H9 (cell line): ENCODE measurements at regions not wholly inside any gene's neighbourhood (a gene's known extent, or its start where the extent isn't known, plus 50 kb on each side); places are given as distances from the start of the nearest gene placed in this dataset.

Experiments used
- DNase-seq: peaks from one replicate; pipeline ENCODE4 v3.0.0-alpha.2; 2017
- H2AFZ ChIP-seq: one replicate; pipeline ENCODE4 v1.6.1; 2013; ENCODE audit warnings: mild to moderate bottlenecking, low read length, control low read depth, moderate library complexity
- H2AK5ac ChIP-seq: 2 replicates; pipeline ENCODE4 v1.6.1; 2013; ENCODE audit warnings: low read length, control low read depth, mixed read lengths; ENCODE audit not compliant: insufficient read length
- H2BK120ac ChIP-seq: one replicate; pipeline ENCODE4 v1.6.1; 2013; ENCODE audit warnings: low read depth, mild to moderate bottlenecking, low read length, control low read depth, inconsistent platforms; ENCODE audit not compliant: poor library complexity, severe bottlenecking
- H2BK12ac ChIP-seq: 2 replicates; pipeline ENCODE4 v1.6.1; 2013; ENCODE audit warnings: low read length, control low read depth, mixed read lengths, low read depth; ENCODE audit not compliant: insufficient read length
- H2BK15ac ChIP-seq: 2 replicates; pipeline ENCODE4 v1.6.1; 2013; ENCODE audit warnings: low read depth, low read length, control low read depth
- H2BK20ac ChIP-seq: one replicate; pipeline ENCODE4 v1.6.1; 2013; ENCODE audit warnings: low read depth, mild to moderate bottlenecking, low read length, control low read depth, inconsistent platforms; ENCODE audit not compliant: poor library complexity, severe bottlenecking
- H2BK5ac ChIP-seq: 2 replicates; pipeline ENCODE4 v1.6.1; 2013; ENCODE audit warnings: low read length, control low read depth, mixed read lengths; ENCODE audit not compliant: insufficient read length
- H3K14ac ChIP-seq: 2 replicates; pipeline ENCODE4 v1.6.1; 2013; ENCODE audit warnings: low read length, control low read depth; ENCODE audit not compliant: insufficient read depth
- H3K18ac ChIP-seq: 2 replicates; pipeline ENCODE4 v1.6.1; 2013; ENCODE audit warnings: low read depth, mild to moderate bottlenecking, mixed read lengths, low read length, control low read depth; ENCODE audit not compliant: insufficient read length
- H3K23ac ChIP-seq: 2 replicates; pipeline ENCODE4 v1.6.1; 2013; ENCODE audit warnings: low read length, control low read depth, mixed read lengths, low read depth; ENCODE audit not compliant: insufficient read length
- H3K23me2 ChIP-seq: 2 replicates; pipeline ENCODE4 v1.6.1; 2013; ENCODE audit warnings: low read depth, mild to moderate bottlenecking, mixed read lengths, low read length, control low read depth; ENCODE audit not compliant: insufficient read length, poor library complexity, severe bottlenecking
- H3K27ac ChIP-seq: 2 replicates; pipeline ENCODE4 v1.5.1; 2013; ENCODE audit warnings: low read length, control low read depth, mixed read lengths, low read depth; ENCODE audit not compliant: insufficient read length
- H3K27me3 ChIP-seq: 2 replicates; pipeline ENCODE4 v1.6.1; 2013; ENCODE audit warnings: low read length, control low read depth, inconsistent platforms; ENCODE audit not compliant: insufficient read depth
- H3K4ac ChIP-seq: 2 replicates; pipeline ENCODE4 v1.6.1; 2013; ENCODE audit warnings: low read depth, mild to moderate bottlenecking, control low read depth, inconsistent platforms, low read length, moderate library complexity
- H3K4me1 ChIP-seq: 2 replicates; pipeline ENCODE4 v1.6.1; 2013; ENCODE audit warnings: low read length, control low read depth, inconsistent platforms; ENCODE audit not compliant: insufficient read depth
- H3K4me2 ChIP-seq: 2 replicates; pipeline ENCODE4 v1.6.1; 2013; ENCODE audit warnings: low read length, control low read depth, mixed read lengths; ENCODE audit not compliant: insufficient read length, insufficient read depth
- H3K56ac ChIP-seq: 2 replicates; pipeline ENCODE4 v1.6.1; 2013; ENCODE audit warnings: low read depth, mild to moderate bottlenecking, mixed read lengths, low read length, control low read depth; ENCODE audit not compliant: insufficient read length
- H3K79me1 ChIP-seq: 2 replicates; pipeline ENCODE4 v1.6.1; 2013; ENCODE audit warnings: low read depth, mild to moderate bottlenecking, moderate library complexity, low read length, control low read depth, inconsistent platforms; ENCODE audit not compliant: insufficient read depth, poor library complexity, severe bottlenecking
- H3K79me2 ChIP-seq: 2 replicates; pipeline ENCODE4 v1.6.1; 2013; ENCODE audit warnings: low read length, control low read depth, inconsistent platforms; ENCODE audit not compliant: insufficient read depth
- H3K9ac ChIP-seq: 2 replicates; pipeline ENCODE4 v1.6.1; 2013; ENCODE audit warnings: low read length, control low read depth, mixed read lengths; ENCODE audit not compliant: insufficient read length; ENCODE audit errors: extremely low read depth
- H3K9me3 ChIP-seq: one replicate; pipeline ENCODE4 v1.6.1; 2013; ENCODE audit warnings: low read depth, low read length, inconsistent platforms; ENCODE audit not compliant: control insufficient read depth
- H3T11ph ChIP-seq: one replicate; pipeline ENCODE4 v1.6.1; 2013; ENCODE audit warnings: mild to moderate bottlenecking, low read length, control low read depth, inconsistent platforms
- H4K20me1 ChIP-seq: one replicate; pipeline ENCODE4 v1.6.1; 2013; ENCODE audit not compliant: control insufficient read depth, insufficient read length, insufficient read depth
- H4K5ac ChIP-seq: 2 replicates; pipeline ENCODE4 v1.6.1; 2013; ENCODE audit warnings: low read depth, mild to moderate bottlenecking, mixed read lengths, low read length, control low read depth; ENCODE audit not compliant: insufficient read length
- H4K8ac ChIP-seq: replicated peaks from 2 replicates; pipeline ENCODE4 v1.6.1; 2013; ENCODE audit warnings: low read length, control low read depth, mixed read lengths, low read depth; ENCODE audit not compliant: insufficient read length
- H4K91ac ChIP-seq: 2 replicates; pipeline ENCODE4 v1.6.1; 2013; ENCODE audit warnings: low read depth, mild to moderate bottlenecking, moderate library complexity, mixed read lengths, low read length, control low read depth; ENCODE audit not compliant: insufficient read length
- H3K27ac Mint-ChIP-seq, 3 experiments: 2 replicates in 2 of 3; 3 replicates in 1 of 3; pipeline ENCODE4 v1.8.0; 2020 to 2021; ENCODE audit warnings: mixed read lengths in 3 of 3, mild to moderate bottlenecking in 1 of 3, moderate library complexity in 1 of 3
- H3K27me3 Mint-ChIP-seq: 2 replicates; pipeline ENCODE4 v1.8.0; 2021; ENCODE audit warnings: low read depth, mild to moderate bottlenecking, moderate library complexity, mixed read lengths
- H3K36me3 Mint-ChIP-seq, 3 experiments: 2 replicates in 2 of 3; 3 replicates in 1 of 3; pipeline ENCODE4 v1.8.0; 2020 to 2021; ENCODE audit warnings: low read depth in 3 of 3, mixed read lengths in 3 of 3; ENCODE audit not compliant: insufficient read depth in 1 of 3
- H3K4me1 Mint-ChIP-seq, 2 experiments: 2 replicates each; pipeline ENCODE4 v1.8.0; 2020; ENCODE audit warnings: mixed read lengths in 2 of 2
- H3K4me3 Mint-ChIP-seq, 2 experiments: 2 replicates in 1 of 2; 3 replicates in 1 of 2; pipeline ENCODE4 v1.8.0; 2020 to 2021; ENCODE audit warnings: mild to moderate bottlenecking in 2 of 2, mixed read lengths in 2 of 2, moderate library complexity in 1 of 2
- H3K9me3 Mint-ChIP-seq, 2 experiments: 2 replicates in 1 of 2; 3 replicates in 1 of 2; pipeline ENCODE4 v1.8.0; 2020; ENCODE audit warnings: mild to moderate bottlenecking in 2 of 2, mixed read lengths in 2 of 2, moderate library complexity in 1 of 2
- WGBS: extraction: QIAGEN DNeasy Blood & Tissue Kit; methylation state at CpG from one replicate; pipeline ENCODE4 v1.1.7; 2013; ENCODE audit warnings: missing lambda C conversion rate, low lambda C conversion rate, mixed read lengths; ENCODE audit not compliant: insufficient read length; ENCODE audit errors: extremely low coverage; 5-methylcytosine and 5-hydroxymethylcytosine counted together
- TF ChIP-seq, protein P1 (sequence below): fragments of 200-600 bp; sonication (generic); conservative IDR thresholded peaks from 3 replicates; pipeline ENCODE4 v1.8.0; 2021; ENCODE audit warnings: antibody characterized with exemption, mild to moderate bottlenecking

DNA sequence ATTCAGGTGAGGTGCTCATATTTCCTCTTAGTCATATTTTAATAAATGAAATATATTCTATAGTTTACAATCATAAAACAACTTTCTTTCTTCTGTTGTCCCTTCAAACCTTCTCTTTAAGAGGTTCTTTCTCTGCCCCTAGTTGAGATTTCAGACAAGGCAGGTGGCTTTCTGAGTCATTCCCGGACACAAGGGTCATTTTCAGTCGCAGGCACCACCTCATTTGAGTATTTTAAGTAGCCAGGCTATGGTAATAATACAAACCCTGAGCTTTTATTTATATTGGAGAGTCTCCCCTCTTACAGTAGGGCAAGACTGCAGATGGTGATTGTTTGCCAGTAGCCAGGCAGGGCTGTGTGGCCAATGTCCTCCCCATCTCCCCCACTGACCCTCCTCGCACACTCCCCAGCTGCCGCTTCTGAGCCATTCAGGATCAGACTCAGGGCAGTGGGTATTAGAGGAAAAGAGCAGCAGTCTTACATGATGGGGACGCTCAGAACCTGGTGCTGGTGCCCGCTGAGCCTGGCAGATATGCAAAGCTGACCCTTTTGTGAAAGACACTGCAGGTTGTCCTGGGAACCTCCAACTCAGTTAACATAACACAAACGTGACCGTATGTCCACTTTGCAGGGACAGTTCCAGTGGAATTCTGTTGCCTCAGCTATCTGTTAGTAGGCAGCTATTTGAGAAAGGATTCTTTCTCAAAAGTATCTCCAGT lies 101.1 kb upstream of the BCL2L14 start:
- no peak overlapping the region for H3K14ac ChIP-seq
- Mint-ChIP-seq H3K9me3 (peaks cover 1 to 4% of the 10 kb centered on the region in 2 experiments; a peak in 4 of 5 replicates), H3K27me3 (peaks cover 11% of the 10 kb centered on the region; the same call in 1 of the 2 replicates), H3K4me1 (peaks cover 37 to 46% of the 10 kb centered on the region in 2 experiments), H3K27ac (peak overlapping the region in 1 of 3 experiments; percentile 69; a peak in 3 of 7 replicates), H3K36me3 (peaks cover 0 to 5% (median 0%) of the 10 kb centered on the region in 3 experiments; a peak in 3 of 7 replicates), H3K4me3 (no peak overlapping the region; a peak in 1 of 5 replicates)
- H2BK12ac ChIP-seq = no peak overlapping the region
- H4K5ac ChIP-seq = no peak overlapping the region
- no peak overlapping the region for H3T11ph ChIP-seq
- no peak overlapping the region for H2AFZ ChIP-seq
- no peak overlapping the region for H2BK20ac ChIP-seq
- H2BK5ac ChIP-seq = no peak overlapping the region
- peaks cover 7% of the 10 kb centered on the region; the same call in 1 of the 2 replicates for H3K4me1 ChIP-seq
- no peak overlapping the region for H3K27ac ChIP-seq
- H3K79me1 ChIP-seq = no peaks in the 10 kb centered on the region
- H2BK120ac ChIP-seq = no peak overlapping the region
- no peak overlapping the region for H2AK5ac ChIP-seq
- no peak overlapping the region for H3K56ac ChIP-seq
- H3K18ac ChIP-seq = no peak overlapping the region
- no peak overlapping the region for H3K9ac ChIP-seq
- H3K79me2 ChIP-seq = no peaks in the 10 kb centered on the region
- H3K4me2 ChIP-seq = no peak overlapping the region
- DNase-seq = no peak
- TF ChIP-seq, protein P1, sequence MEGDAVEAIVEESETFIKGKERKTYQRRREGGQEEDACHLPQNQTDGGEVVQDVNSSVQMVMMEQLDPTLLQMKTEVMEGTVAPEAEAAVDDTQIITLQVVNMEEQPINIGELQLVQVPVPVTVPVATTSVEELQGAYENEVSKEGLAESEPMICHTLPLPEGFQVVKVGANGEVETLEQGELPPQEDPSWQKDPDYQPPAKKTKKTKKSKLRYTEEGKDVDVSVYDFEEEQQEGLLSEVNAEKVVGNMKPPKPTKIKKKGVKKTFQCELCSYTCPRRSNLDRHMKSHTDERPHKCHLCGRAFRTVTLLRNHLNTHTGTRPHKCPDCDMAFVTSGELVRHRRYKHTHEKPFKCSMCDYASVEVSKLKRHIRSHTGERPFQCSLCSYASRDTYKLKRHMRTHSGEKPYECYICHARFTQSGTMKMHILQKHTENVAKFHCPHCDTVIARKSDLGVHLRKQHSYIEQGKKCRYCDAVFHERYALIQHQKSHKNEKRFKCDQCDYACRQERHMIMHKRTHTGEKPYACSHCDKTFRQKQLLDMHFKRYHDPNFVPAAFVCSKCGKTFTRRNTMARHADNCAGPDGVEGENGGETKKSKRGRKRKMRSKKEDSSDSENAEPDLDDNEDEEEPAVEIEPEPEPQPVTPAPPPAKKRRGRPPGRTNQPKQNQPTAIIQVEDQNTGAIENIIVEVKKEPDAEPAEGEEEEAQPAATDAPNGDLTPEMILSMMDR = no peak
- H3K23me2 ChIP-seq = no peaks in the 10 kb centered on the region
- H4K20me1 ChIP-seq = no peaks in the 10 kb centered on the region
- no peak overlapping the region for H3K23ac ChIP-seq
- no peak overlapping the region for H4K91ac ChIP-seq
- H3K27me3 ChIP-seq = no peaks in the 10 kb centered on the region
- H2BK15ac ChIP-seq = no peak overlapping the region
- no CpG with 5 or more reads among the region's 8 CpGs for WGBS
- H3K4ac ChIP-seq = no peak overlapping the region
- no peak overlapping the region for H4K8ac ChIP-seq
- H3K9me3 ChIP-seq = no peaks in the 10 kb centered on the region
